ENCODE measurements at regions not wholly inside any gene's neighbourhood (a gene's known extent, or its start where the extent isn't known, plus 50 kb on each side); places are given as distances from the start of the nearest gene placed in this dataset.

GRCh38 chr11:45092901-45093760 is 53.3 kb upstream of the PRDM11 start:
- DNase-seq (ENCODE audit: low read depth, low spot score): no peak
- POLR2A ChIA-PET: no interaction called here
- no peak overlapping the region for H3K4me3 ChIP-seq (ENCODE audit: low read depth, low read length)
- CTCF ChIA-PET: interaction anchor here (1.4 to 33.8 kb wide), 3 partner anchors 9 to 156 kb away, joined by 5 to 2237 read pairs (median 289); no protein-coding TSS in a partner anchor
- TF ChIP-seq, protein P1, sequence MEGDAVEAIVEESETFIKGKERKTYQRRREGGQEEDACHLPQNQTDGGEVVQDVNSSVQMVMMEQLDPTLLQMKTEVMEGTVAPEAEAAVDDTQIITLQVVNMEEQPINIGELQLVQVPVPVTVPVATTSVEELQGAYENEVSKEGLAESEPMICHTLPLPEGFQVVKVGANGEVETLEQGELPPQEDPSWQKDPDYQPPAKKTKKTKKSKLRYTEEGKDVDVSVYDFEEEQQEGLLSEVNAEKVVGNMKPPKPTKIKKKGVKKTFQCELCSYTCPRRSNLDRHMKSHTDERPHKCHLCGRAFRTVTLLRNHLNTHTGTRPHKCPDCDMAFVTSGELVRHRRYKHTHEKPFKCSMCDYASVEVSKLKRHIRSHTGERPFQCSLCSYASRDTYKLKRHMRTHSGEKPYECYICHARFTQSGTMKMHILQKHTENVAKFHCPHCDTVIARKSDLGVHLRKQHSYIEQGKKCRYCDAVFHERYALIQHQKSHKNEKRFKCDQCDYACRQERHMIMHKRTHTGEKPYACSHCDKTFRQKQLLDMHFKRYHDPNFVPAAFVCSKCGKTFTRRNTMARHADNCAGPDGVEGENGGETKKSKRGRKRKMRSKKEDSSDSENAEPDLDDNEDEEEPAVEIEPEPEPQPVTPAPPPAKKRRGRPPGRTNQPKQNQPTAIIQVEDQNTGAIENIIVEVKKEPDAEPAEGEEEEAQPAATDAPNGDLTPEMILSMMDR (IDR thresholded peaks at IDR 0.05; ENCODE audit: insufficient read depth, low read length, missing control alignments): no peak

GRCh38 chr11:45093761-45094455 is 52.5 kb upstream of the PRDM11 start:
- no peak overlapping the region for H3K4me3 ChIP-seq (ENCODE audit: low read depth, low read length)
- POLR2A ChIA-PET: no interaction called here
- CTCF ChIA-PET: interaction anchor here (1.4 to 33.8 kb wide), 3 partner anchors 10 to 157 kb away, joined by 5 to 2237 read pairs (median 289); no protein-coding TSS in a partner anchor
- no peak for DNase-seq (ENCODE audit: low read depth, low spot score)
- TF ChIP-seq, protein P1 (IDR thresholded peaks at IDR 0.05; ENCODE audit: insufficient read depth, low read length, missing control alignments): no peak

DNA sequence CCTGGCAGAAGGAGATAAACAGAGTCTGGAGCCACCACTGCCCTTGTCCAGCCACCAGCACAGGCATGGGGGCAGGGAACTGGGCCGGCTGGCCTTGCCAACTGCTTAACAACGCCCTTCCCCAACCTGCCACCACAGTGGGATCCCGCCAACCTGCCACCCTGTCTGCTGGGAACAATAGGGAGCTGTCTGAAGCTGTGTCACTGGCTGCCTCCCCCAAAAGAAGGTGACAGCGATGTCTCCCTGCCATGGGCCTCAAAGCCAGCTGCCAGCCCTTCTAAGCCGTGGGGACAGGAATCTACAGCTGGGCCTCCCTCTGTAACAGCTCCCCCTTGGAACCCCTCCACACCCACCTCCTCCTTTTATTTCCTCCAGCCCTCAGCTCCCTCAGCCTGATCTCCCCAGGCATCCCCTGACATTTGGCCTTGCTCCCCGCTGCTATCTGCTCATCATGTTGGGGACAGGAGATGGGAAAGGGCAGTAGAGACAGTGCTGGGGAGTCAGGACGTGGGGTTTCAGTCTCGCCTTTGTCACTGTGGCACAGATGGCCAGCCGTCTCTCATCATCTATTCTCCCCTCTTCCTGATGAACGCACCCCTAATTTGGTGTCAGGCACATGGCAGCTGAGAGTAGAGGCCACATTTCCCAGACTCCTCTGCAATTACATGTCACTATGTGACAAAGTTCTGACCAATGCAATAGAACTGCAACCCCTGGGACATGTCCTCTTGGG is 51.3 kb upstream of the PRDM11 start:
- no peak for DNase-seq (ENCODE audit: low read depth, low spot score)
- H3K4me3 ChIP-seq (ENCODE audit: low read depth, low read length): no peak overlapping the region
- TF ChIP-seq, protein P1 (IDR thresholded peaks at IDR 0.05; ENCODE audit: insufficient read depth, low read length, missing control alignments): no peak
- ChIA-PET POLR2A (no interaction called here), CTCF (interaction anchor here (1.0 to 33.8 kb wide), 4 partner anchors 11 to 158 kb away, joined by 3 to 2237 read pairs (median 146); partner anchors contain the start of gene TP53I11)

DNA sequence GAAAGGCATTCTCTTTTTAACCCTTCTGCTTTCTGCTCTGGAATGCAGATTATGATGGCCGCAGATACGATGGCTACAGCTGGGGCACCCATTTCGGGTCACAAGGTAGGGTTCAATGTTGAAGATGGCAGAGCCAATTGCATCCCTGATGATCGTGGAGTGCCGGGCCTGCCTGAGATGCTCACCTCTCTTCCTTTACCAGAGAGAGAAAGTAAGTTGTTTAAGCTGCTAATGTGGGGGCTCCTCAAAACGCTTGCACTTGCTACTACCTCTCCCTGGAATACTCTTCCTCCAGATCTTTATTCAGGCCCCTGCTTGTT is 50.8 kb upstream of the PRDM11 start:
- POLR2A ChIA-PET: no interaction called here
- DNase-seq (ENCODE audit: low read depth, low spot score): no peak
- CTCF ChIA-PET: interaction anchor here (1.0 to 33.8 kb wide), 4 partner anchors 10 to 159 kb away, joined by 3 to 2237 read pairs (median 146); partner anchors contain the start of gene TP53I11

GRCh38 chr11:45096636-45097035 is 49.8 kb upstream of the PRDM11 start:
- ChIA-PET POLR2A (no interaction called here), CTCF (interaction anchor here (25.6 to 33.8 kb wide), 2 partner anchors 9 to 160 kb away, joined by 289 to 2237 read pairs; no protein-coding TSS in a partner anchor)
- no peak for DNase-seq (ENCODE audit: low read depth, low spot score)
- H3K4me3 ChIP-seq (ENCODE audit: low read depth, low read length): no peak overlapping the region
- TF ChIP-seq, protein P1 (IDR thresholded peaks at IDR 0.05; ENCODE audit: insufficient read depth, low read length, missing control alignments): no peak

More for the DNA sequence above, 50.8 kb upstream of the PRDM11 start:
- TF ChIP-seq, protein P1 (IDR thresholded peaks at IDR 0.05; ENCODE audit: insufficient read depth, low read length, missing control alignments): no peak
- no peak overlapping the region for H3K4me3 ChIP-seq (ENCODE audit: low read depth, low read length)

Measured in AG04449 (cell line).